HG03432 (cell line): ENCODE measurements at regions not wholly inside any gene's neighbourhood (a gene's known extent, or its start where the extent isn't known, plus 50 kb on each side); places are given as distances from the start of the nearest gene placed in this dataset.
"Not testable (repeated sequence)": the region's sequence is repeated elsewhere in the genome, so short reads cannot be mapped to it uniquely, and the experiment has no call there.

ENCODE experiments used
- ATAC-seq: cut with Tn5 transposase; IDR thresholded peaks from one replicate; pipeline ENCODE4 v1.9.1; 2021; ENCODE audit warnings: mild to moderate bottlenecking, moderate library complexity; ENCODE audit not compliant: unreplicated experiment

- ATAC-seq: no peak
These were observed 121.9 kb upstream of the TNRC6C start for GRCh38 chr17:77836557-77837041.

- ATAC-seq: not testable (repeated sequence)
These were observed 121.4 kb upstream of the TNRC6C start for GRCh38 chr17:77837072-77837471.

- ATAC-seq: no peak
These were observed 120.6 kb upstream of the TNRC6C start for GRCh38 chr17:77837917-77838316.

GRCh38 chr17:77838748-77839697 is 119.5 kb upstream of the TNRC6C start:
- no peak for ATAC-seq

GRCh38 chr17:77839698-77840512 is 118.6 kb upstream of the TNRC6C start:
- no peak for ATAC-seq

- ATAC-seq: no peak
These were observed 117.9 kb upstream of the TNRC6C start for GRCh38 chr17:77840513-77841165.

GRCh38 chr17:77841742-77842527 is 116.6 kb upstream of the TNRC6C start:
- ATAC-seq: no peak

- ATAC-seq: no peak
These were observed 115.9 kb upstream of the TNRC6C start for GRCh38 chr17:77842528-77843147.

GRCh38 chr17:77843255-77843895 is 115.1 kb upstream of the TNRC6C start:
- ATAC-seq: peak; percentile 64

GRCh38 chr17:77843896-77844295 is 114.6 kb upstream of the TNRC6C start:
- no peak for ATAC-seq

- no peak for ATAC-seq
These were observed 113.8 kb upstream of the TNRC6C start for GRCh38 chr17:77844681-77845080.

GRCh38 chr17:77845541-77846225 is 112.8 kb upstream of the TNRC6C start:
- no peak for ATAC-seq

GRCh38 chr17:77846531-77847085 is 111.9 kb upstream of the TNRC6C start:
- no peak for ATAC-seq

GRCh38 chr17:77847221-77848085 is 111.0 kb upstream of the TNRC6C start:
- no peak for ATAC-seq

- ATAC-seq: no peak
These were observed 110.2 kb upstream of the TNRC6C start for GRCh38 chr17:77848257-77848656.

- ATAC-seq: no peak
These were observed 109.3 kb upstream of the TNRC6C start for GRCh38 chr17:77849239-77849638.

- no peak for ATAC-seq
These were observed 106.6 kb upstream of the TNRC6C start for GRCh38 chr17:77851921-77852320.

- no peak for ATAC-seq
These were observed 105.8 kb upstream of the TNRC6C start for GRCh38 chr17:77852731-77853130.
